Amniotic epithelial cell (primary cell): ENCODE measurements at regions not wholly inside any gene's neighbourhood (a gene's known extent, or its start where the extent isn't known, plus 50 kb on each side); places are given as distances from the start of the nearest gene placed in this dataset.
"Not testable (repeated sequence)": the region's sequence is repeated elsewhere in the genome, so short reads cannot be mapped to it uniquely, and the experiment has no call there.

ENCODE experiments used
- DNase-seq: peaks from one replicate; pipeline ENCODE4 v3.0.0-alpha.2; 2010; ENCODE audit warnings: low read depth

GRCh38 chr22:47318041-47318737, 555.7 kb downstream of the TBC1D22A start:
- no peak for DNase-seq

GRCh38 chr22:47315862-47316419, 553.5 kb downstream of the TBC1D22A start:
- no peak for DNase-seq

GRCh38 chr22:47310601-47311000, 548.2 kb downstream of the TBC1D22A start:
- no peak for DNase-seq

- no peak for DNase-seq
Measured at GRCh38 chr22:47309946-47310345, 547.5 kb downstream of the TBC1D22A start.

GRCh38 chr22:47309476-47309875, 547.0 kb downstream of the TBC1D22A start:
- DNase-seq = no peak

- DNase-seq = no peak
Measured at GRCh38 chr22:47308886-47309285, 546.4 kb downstream of the TBC1D22A start.

GRCh38 chr22:47307822-47308221, 545.4 kb downstream of the TBC1D22A start:
- DNase-seq = no peak

GRCh38 chr22:47307326-47307725, 544.9 kb downstream of the TBC1D22A start:
- DNase-seq = peak; percentile 11

GRCh38 chr22:47304854-47305253, 542.4 kb downstream of the TBC1D22A start:
- DNase-seq = no peak

GRCh38 chr22:47304191-47304831, 541.9 kb downstream of the TBC1D22A start:
- no peak for DNase-seq

GRCh38 chr22:47303161-47303890, 540.9 kb downstream of the TBC1D22A start:
- no peak for DNase-seq

GRCh38 chr22:47302587-47302986, 540.1 kb downstream of the TBC1D22A start:
- DNase-seq = not testable (repeated sequence)

GRCh38 chr22:47301820-47302475, 539.5 kb downstream of the TBC1D22A start:
- DNase-seq = no peak

- no peak for DNase-seq
Measured at GRCh38 chr22:47300698-47301405, 538.4 kb downstream of the TBC1D22A start.

GRCh38 chr22:47299863-47300697, 537.6 kb downstream of the TBC1D22A start:
- no peak for DNase-seq

- no peak for DNase-seq
Measured at GRCh38 chr22:47299211-47299862, 536.9 kb downstream of the TBC1D22A start.

GRCh38 chr22:47298017-47298785, 535.8 kb downstream of the TBC1D22A start:
- no peak for DNase-seq

- no peak for DNase-seq
Measured at GRCh38 chr22:47297261-47298016, 535.0 kb downstream of the TBC1D22A start.
